HG02610 (cell line): ENCODE measurements at regions not wholly inside any gene's neighbourhood (a gene's known extent, or its start where the extent isn't known, plus 50 kb on each side); places are given as distances from the start of the nearest gene placed in this dataset.

Experiments used
- ATAC-seq: cut with Tn5 transposase; IDR thresholded peaks from one replicate; pipeline ENCODE4 v1.9.1; 2021; ENCODE audit warnings: mild to moderate bottlenecking, moderate library complexity; ENCODE audit not compliant: unreplicated experiment

DNA sequence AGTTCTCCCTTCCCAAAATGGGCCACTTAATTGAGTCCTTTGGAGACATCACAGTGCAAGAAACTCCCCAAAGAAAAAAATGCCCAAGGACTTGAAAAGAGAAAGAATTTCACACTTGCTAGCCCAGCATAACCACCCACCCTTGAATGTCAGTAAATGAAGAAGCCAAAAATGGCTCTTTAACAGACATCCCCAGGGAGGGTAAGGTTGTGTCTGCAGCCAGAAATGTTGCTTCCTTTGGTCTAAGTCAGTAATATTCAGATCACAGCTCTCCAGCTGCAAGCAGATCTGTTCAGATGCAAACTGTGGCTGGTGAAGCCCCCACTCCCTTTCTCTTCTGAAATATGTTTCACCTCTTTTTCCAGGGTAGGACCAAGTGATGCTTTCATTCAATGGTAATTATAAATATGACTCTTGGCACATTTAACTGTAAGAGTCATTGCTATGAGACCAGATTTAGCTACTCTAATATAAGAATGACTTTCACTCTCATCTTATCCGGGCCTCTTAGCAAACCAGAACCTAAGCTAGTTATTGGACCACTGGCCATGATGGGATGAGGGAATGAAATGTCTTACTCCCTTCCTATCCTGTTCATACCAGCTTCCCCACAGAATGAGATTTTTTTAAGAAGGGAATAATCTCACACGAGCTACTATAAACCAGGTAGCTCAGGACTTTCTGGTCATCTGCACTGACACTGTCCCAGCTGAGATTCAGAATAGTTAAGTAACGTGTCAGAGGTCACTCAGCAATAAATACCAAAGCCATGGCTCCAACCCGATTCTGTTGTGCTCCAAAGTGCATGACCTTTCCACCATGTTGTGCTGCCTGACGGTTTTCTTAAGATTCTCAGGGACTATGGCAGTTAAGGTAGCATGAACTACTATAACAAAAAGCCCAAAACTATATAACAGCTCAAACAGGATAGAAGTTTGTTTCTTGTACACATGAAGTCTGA, 234.1 kb downstream of the FOXO1 start:
- ATAC-seq: peak; percentile 76

DNA sequence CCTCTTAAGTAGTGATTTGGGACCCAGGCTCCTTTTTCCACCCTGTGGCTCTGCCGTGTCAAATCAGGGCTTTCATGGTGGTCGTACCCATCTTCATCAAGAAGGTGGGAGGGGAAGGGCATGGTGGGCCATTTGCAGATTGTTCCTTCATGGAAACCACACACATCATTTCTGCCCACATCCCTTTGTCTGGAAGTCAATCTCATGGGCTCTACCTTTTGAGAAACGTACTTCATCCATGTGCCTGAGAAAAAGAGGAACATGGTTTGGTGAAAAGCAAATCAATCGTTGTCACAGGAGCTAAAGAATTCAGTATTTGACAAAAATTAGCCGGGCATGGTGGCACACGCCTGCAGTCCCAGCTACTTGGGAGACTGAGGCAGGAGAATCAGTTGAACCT, 233.4 kb downstream of the FOXO1 start:
- ATAC-seq: no peak

DNA sequence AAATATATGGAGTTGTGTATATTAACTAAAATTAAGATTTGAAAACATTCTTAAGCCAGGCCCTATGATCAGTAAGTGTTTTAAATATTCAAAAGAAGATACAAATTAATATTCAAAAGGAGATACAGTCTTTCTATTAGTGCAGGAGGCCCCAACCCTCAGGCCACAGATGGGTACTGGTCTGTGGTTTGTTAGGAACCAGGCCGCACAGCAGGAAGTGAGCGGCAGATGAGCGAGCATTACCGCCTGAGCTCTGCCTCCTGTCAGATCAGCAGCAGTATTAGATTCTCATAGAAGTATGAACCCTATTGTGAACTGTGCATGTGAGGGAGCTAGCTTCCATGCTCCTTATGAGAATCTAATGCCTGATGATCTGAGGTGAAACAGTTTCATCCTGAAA, 232.9 kb downstream of the FOXO1 start:
- ATAC-seq: peak; percentile 50

DNA sequence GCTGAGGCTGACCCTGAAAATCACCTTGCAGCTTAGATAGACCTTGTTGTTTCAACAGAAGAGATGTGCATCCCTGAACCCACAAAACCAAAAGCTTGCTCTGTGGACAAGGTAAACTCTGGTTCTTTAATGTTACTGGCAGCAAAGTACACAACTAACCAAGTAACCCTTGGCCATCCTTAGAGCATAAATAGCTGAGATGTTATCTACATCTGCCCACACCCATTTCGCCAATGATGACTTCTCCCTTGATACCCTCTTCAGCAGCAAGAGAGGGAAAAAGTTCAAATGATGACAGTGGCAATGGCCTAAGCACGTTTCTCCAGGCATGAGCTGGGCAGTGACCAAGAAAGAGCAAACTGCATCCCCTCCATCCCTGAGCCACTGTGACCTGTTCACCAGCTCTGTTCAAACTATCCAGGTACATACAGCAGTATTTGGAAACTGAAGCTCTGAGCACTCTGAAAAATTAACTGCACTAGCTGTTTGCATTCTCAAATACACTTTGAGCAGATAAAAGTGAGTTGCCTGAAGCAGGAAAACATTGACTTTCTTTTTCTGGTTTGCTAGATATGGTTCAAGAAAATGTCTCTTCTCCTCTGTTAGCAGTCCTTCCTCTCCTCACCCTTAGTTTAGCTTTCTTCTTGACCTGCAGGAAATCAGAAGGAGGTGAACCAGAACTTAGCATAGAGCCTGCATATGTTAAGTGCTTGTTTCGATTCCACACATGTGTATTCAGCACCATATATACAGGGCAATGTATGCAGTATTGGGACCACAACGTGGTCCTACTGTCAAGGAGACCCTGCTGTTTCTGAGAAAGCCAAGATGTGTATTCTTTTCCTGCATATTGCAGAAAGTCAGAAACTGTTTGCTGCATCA, 231.7 kb downstream of the FOXO1 start:
- ATAC-seq: peak; percentile 32

DNA sequence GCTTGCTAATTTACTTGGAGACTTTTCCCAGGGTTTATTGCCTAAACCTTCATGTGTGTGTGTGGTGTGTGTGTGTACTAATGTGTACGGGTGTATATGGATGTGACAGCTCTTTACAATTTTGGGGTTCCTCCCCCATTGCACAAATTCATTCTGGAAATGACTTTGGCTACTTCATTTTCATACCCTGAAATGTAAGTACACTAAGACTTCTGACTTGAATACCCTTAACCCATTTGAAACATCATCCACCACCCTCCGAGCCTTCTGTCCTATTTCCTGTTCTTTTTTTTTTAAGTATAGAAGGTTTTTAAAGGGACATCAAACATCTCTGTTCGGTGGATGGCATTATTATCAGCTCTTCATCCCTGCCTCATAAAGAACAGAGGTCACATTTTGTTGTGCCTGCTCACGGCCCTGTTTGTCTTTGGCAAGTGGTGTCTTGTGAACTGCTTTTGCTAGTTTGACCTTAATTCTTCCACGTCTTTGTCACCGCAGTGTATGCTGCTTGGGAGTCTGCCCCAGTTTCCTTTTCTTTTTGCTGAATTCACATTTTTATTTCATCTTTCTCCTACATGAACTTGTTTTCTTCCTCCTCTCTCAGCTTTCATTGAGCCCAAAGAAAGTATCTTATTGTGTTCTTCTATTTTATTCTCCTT, 228.3 kb downstream of the FOXO1 start:
- ATAC-seq: no peak

DNA sequence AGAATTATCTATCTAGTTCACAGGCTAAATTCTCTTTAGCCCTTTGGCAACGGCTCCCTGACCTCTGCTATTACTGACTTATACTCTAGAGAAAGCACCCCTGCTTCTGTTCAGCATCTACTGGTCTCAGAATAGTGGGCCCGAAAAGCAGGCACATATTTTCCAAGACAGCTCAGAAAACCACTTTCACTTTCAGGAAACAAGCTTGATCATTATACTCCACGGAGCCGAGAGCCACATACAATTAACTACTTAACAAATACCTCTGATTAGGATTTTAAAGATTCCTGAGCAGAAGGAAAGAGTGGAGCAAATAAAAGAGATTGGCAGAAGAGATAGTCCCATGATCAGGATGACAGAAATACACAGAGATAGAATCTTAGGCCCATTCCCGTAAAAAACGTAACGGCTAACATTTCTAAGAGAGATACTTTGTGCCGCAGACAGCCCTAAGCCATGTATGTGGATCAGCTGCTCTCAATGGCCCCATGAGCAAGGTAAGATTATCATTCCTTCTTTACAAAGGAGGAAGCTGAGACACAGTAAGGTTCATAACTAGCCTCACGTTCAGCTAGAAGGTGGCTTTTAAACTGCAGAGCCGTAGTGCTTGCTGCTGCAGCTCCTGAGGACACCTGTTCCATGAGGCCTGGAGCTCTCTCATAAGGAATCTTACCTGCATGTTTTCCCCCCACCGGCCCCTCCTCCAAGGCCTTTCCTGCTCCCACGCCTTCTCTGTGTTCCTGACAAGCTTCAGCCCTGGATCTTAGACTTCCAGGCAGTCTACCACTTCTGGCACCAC, 227.2 kb downstream of the FOXO1 start:
- no peak for ATAC-seq

DNA sequence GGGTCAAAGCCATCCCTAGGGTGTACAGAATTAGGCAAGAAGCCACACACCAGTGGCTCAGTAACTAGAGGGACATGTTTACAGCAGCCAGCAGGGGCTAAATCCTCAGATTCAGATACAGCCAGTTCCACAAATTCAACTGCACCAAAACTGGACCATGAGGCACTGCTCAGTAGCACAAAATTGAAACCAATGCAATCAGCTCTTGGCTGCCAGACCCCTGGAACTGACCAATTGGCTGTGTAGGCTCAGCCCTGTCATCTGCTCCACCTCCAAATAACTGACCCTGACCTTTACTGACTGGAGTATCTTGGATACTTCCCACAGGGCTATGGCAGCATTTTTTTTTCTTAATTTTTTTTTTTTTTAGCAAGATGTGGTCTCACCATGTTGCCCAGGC, 226.5 kb downstream of the FOXO1 start:
- no peak for ATAC-seq

DNA sequence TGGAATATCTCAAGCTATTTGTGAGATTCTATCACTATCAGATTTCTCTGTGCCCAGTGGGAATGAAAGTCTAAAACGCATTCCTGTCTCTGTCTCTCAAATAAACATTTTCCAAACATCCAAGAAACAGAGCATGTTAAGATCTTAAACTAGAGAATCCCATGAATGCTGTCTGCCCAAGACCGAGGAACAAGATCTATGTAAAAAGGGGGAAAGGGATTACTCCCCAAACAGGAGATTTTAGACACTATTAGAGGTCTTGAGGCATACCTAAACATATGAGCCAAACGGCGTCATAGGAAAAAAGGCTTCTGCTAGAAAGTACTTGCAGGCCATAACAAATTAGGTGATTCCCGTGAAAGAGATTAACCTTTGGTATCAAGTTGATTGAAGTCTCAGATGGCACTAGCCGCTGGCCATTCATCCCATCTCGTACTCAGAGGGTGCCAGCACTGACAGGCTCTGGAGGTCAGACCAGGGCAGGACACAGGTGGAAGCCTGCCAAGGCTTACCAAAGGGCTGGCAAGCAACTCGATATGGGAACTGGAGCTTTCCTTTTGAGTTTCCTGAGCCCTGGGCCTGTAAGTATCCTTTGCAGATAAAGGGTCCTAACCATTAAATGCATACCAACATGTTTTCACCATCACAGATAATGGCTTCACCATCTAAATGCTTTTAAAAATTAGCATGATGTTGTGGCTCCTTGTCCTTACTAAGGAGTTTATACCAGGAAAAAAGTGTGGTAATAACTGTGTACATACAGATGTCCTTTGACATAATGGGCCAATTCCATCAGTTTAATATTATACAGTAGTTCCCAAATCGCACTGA, 225.2 kb downstream of the FOXO1 start:
- no peak for ATAC-seq

DNA sequence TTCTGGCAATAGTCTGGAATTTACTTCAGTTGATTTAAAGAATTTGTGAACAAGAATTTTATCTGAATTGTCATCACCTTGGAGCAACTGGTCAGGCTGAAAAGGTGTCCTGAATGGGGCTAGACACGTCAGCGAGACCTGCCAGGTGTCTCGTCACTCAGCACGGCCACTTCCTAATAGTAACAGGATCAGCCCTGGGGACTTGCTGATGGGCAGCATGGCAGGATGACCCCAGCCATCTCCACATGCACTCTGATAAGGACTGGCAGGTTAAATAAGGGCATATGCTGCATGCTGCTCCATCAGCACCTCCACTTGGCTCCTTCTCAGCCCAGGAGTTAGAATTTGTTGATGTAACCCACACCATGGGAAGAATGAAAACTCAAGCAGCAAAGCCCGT, 224.2 kb downstream of the FOXO1 start:
- no peak for ATAC-seq

DNA sequence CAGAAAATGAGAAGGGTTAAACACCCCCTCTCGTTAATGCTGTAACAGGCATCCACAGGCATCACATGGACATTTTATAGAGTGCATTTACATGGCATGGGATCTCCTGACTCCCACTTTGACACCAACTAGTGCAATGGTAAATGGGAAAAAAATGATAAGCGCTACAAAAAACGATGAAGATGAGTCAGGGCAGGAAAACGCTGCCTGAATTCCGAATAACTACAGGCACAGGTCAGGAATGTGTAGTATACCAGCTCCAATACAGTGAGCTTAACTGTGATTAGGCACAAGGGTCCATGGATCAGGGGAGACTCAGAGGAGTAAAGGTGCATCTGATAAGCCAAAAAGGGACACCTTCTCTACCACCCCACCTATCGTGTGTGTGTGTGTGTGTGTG, 223.6 kb downstream of the FOXO1 start:
- no peak for ATAC-seq

DNA sequence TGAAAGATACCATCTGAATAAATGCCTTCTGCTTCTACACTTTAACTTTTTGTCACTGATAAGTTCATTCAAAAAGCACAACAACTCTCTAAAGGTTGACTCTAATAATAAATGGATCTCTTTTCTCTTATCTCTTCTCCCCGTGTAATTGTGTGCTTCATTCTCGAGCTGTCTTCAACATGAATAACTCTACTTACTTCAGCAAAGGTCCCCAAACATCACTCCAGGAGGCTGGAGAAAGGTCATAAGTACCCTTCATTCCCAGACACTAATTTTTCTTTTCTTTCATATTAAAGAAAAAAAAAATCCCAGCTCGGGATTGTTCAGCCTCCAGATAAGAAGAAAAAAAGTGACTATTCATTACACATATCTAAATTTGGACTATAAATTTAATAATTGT, 222.2 kb downstream of the FOXO1 start:
- no peak for ATAC-seq

DNA sequence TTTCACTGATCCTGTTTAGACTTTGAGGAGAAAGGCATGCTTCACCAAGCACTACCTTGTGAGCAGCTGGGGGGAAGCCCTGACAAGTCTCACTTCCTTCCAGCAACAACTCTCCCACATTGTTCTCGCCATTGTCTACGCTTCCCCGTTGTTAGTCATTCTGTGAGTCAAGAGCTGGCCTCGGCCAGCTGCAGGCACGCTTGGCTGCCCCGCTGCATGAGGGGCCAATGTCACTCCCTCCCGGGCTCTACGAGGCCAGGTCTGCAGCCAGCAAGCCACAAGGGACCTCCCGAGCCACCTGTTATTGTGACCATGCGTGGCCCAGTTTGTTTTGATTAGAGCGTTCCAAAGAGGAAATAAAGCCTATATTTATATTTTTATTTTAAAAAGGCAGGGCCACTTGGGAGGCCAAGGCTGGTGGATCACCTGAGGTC, 220.9 kb downstream of the FOXO1 start:
- ATAC-seq: peak; percentile 99

DNA sequence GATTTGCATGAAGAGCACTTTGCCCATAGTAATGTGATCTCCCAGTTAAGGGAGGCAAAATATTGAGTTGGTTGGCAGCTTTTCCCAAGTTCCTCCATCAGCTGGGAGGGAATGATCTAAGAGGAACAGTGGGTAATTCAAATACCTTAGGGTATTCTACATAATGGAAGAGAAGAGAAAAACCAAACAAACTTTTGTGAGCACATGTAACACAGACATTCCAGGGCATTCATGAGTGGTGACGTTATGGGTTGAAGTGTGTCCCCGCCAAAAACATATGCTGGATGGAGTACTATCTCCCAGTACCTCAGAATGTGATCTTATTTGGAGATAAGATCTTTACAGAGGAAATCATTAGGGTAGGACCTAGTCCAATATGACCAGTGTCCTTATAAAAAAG, 220.1 kb downstream of the FOXO1 start:
- ATAC-seq: no peak

DNA sequence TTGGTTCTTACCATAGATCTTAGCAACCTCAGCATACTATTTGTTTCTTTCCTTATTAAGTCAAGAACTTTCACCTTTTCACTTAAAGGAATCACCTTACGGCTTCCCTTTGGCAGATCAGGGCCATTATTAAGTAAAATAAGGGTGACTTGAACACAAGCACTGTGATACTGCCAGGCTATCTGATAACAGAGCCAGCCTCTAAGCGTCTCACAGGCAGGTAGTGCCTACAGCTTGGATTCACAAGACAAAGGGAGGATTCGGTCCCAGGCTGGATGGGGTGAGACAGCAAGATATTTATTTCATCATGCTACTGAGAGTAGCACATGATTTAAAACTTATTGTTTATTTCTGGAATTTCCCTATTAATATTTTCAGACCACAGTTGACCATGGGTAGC, 218.6 kb downstream of the FOXO1 start:
- no peak for ATAC-seq

DNA sequence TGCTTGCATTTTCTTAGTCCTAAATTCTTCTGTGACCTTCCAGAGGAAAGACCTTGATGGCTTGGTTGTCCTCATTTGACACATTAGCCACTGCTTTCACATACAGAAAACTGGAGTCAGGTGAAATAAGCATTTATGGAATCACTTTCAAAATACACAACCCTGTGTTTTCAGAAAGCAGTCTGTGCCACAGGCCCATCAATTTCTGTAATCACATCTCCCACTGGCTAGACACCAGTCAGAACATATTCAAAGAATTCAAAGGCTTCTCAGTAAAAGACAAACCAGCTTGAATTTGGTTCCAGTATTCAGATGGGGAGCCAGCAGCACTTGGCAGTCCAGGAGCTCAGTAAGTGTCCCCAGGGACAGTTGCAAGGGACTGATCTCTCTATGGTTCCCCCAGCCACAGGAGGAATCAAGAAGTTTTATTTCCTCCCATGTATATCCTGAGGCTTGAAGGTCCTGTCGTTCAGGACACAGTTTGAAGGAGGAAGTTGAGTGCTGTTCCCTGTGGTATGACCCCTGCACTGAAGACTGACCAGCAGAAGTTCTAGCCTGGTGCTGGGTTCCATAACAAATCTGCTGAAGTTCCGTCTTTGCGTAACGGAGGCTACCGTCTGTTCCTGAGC, 214.3 kb downstream of the FOXO1 start:
- no peak for ATAC-seq

DNA sequence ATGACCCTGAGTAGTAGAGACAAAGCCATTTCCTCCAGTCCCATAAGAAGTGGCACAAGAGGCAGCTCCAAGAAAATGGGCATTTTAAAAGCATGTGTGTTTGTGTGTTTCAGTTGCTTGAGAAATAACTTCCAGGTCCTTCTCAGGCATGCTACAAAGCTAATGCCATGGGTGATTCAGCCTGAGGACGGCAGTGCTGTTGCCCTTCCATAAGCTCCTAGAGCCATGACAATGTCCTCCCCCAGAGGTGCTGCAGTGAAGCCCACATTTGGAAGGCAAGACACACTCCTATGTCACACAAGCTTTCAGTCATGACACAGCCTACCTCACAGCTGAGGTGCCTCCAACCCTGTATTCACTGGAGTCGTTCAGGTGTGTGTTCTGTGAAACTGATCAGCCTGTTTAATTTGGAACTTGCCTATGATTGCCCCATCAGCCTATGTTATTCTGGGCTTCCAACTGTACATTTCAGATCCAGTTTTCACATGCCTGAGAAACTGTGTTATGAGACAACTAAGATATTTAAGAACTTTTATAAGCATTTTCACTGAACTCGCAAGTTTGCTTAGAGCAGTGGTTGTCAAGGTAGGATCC, 213.6 kb downstream of the FOXO1 start:
- ATAC-seq: no peak

DNA sequence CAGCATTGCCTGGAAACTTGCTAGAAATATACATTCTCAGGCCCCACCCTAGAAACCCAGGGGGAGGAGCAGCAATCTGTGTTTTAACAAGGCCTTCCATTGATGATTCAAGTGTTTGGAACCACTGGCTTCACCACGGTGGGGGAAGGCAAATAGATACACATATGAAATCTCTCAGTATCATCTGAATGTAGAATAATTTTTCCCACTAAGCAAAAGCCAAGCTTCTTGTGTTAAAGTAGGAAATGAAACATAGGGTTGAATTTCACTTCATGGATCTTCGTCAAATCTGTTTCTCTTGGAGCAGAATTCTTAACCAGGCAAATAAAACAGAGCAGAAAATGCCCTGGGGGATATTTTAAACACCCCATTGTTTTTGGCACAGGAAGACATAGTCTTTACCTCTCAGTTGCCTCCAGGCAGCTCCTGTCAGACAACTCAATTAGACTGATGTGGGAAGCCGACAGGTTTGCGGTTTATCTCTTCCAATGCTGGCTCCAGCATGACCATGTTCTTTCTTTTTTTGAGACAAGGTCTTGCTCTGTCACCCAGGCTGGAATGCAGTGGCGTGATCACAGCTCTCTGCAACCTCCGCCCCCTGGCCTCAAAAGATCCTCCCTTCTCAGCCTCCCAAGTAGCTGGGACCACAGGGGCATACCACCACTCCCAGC, 213.0 kb downstream of the FOXO1 start:
- no peak for ATAC-seq

DNA sequence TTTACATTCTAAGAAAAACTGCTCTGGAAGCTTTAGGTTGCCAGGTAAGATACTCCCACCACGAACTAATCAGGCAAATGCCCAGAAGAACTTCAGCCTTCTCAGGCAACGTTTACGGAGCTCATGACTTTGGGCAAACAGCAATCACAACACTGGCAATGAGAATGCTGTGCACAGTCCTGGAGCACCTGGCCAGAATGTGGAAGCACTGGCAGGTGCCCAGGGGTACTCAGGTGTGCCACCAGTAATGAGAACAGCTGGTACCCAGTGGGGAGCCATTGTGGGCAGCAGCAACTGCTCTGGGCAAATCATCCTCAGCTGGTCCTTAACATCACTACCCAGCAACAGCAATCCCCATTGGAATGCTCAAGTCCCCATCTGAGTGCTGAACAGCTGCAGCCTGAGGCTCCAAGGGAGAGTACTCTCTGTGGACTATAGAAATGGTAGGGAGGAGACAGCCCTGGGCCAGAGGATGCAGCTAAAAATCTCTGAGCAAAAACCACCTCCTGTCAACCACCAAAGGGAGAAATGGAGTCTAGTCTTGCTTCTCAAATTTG, 210.0 kb downstream of the FOXO1 start:
- no peak for ATAC-seq
